ENCODE measurements at regions not wholly inside any gene's neighbourhood (a gene's known extent, or its start where the extent isn't known, plus 50 kb on each side); places are given as distances from the start of the nearest gene placed in this dataset.
"Not testable (repeated sequence)": the region's sequence is repeated elsewhere in the genome, so short reads cannot be mapped to it uniquely, and the experiment has no call there.

DNA sequence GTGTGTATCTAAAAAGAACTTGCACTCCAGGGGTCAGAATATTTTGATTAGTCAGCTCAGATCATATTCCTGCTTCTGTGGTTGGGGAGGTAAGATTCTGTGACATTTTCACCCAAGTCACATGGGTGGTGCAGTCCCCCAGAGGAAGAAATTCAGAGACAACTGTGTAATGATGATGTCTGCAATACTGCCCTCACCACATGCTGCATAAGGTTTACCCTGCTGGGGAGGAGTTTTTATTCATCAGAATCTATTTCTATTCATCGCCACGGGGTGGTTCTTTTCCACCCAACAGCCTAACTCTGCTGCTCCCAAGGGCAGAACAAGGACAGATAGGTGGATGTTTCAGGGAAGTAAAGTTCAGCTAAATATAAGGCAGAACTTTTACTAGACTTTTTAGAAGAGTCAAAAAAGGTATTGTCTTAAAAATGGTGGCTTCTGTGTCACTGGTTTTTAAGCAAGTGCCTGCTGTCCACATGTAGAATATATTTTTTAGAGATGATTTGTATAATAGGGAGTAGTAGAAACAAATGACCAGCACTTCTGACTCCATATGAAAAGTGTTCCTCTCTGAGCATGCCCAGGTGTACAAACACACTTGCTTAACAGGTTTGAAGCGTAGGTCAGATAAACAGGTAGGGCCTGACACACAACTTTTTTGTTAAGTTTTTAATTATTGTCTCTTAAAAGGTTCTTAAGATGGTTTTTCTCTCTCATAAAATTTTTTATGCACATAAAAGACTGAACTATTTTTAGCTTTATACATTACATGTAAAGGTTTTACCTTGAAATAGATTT lies 352.7 kb downstream of the LRRC70 start:
- DNase-seq (ENCODE audit: low read depth in 2 of 3, low spot score in 2 of 3) = no peak

DNA sequence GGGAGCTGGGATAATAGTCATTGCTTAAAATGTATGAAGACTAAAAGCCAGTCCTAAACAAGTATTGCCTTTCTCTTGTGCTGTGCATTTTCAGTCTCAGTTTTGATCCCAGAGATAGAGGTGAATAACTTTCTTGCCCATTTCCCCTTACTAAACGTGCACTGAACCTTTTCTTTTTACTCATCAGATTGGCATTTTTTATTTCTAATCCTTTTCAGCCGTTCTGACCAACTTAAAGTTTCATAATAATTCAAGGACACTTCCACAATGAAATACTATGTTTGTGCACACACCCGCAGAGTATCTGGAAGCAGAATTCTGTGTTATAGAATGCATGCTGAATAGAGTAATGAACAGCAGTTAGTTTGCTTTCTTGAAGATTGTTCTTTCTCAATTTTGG lies 343.6 kb downstream of the LRRC70 start:
- no peak for DNase-seq (ENCODE audit: low read depth in 2 of 3, low spot score in 2 of 3)

DNA sequence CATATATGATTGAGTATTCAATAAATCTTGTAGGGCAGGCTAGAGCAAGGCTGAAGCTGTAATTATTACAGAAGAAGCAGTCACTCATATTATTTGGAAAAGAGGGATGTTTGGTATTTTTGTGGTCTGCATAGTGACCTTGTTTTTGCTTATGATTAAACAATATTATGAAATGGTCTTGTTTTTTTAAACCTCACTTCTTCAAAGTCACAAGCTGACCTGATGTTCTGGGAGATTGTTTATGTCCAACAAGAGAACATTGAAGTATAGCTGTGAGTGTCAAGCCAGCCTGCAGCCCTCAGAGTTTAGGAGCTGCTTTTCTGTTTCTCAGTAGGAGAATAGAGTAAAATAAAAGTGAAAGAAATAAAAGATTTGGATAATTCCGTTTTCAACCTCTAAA lies 342.2 kb downstream of the LRRC70 start:
- DNase-seq (ENCODE audit: low read depth in 2 of 3, low spot score in 2 of 3) = no peak

DNA sequence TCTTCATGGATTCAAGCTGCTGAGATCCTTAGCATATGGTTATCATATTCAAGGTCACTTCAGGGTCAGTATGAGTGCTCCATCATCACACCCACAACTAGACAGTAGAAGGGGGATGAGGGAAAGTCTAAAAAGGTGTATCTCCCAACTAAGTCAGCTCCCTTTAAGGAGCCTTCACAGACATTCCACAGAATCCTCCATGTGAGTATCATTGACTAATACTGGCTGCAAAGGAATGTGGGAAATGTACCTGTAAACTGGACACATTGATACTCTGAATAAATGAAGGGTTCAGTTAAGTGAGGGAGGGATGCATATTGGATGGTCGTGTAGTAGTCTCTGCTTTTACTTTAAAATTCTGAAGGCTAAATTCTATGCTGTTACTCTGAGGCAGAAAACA lies 330.7 kb downstream of the LRRC70 start:
- no peak for DNase-seq (ENCODE audit: low read depth in 2 of 3, low spot score in 2 of 3)

DNA sequence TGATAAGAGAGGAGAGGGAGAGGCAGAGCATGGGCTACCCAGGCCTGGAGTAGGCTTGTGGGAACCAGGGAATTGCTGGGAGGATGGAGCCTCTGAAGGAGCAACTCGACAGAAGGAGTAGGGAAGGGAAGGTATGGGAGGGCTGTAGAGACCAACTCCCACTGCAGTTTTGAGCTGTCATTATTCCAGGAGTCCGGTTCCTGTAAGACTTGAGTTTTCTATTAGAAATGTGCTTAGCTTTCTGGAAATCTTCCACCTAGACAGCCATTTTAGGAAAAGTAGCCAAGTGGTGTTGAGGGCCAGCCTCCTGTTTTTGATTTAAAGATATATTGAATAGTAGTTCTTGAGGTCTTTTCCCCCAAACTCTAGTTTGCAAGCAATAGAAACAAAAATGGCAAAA lies 323.5 kb downstream of the LRRC70 start:
- no peak for DNase-seq (ENCODE audit: low read depth in 2 of 3, low spot score in 2 of 3)

DNA sequence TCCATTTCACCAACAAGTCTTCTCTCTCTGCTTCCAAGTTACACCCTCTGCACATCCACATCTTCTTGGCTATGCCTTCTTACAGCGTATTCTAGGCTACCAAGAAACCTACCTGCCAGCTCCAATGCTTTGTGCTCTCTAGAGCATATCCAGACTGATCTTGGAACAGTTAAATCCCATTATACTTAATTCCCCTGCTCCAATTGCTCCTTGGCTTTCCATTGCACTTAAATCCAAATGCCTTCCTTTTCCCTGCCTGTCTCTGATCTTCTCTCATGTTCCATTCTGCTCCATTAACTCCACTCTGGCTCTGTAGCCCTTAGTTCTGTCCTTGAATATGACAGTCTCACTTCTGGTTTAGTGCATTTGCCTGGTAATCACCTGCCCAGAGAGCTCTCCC lies 322.4 kb downstream of the LRRC70 start:
- no peak for DNase-seq (ENCODE audit: low read depth in 2 of 3, low spot score in 2 of 3)

DNA sequence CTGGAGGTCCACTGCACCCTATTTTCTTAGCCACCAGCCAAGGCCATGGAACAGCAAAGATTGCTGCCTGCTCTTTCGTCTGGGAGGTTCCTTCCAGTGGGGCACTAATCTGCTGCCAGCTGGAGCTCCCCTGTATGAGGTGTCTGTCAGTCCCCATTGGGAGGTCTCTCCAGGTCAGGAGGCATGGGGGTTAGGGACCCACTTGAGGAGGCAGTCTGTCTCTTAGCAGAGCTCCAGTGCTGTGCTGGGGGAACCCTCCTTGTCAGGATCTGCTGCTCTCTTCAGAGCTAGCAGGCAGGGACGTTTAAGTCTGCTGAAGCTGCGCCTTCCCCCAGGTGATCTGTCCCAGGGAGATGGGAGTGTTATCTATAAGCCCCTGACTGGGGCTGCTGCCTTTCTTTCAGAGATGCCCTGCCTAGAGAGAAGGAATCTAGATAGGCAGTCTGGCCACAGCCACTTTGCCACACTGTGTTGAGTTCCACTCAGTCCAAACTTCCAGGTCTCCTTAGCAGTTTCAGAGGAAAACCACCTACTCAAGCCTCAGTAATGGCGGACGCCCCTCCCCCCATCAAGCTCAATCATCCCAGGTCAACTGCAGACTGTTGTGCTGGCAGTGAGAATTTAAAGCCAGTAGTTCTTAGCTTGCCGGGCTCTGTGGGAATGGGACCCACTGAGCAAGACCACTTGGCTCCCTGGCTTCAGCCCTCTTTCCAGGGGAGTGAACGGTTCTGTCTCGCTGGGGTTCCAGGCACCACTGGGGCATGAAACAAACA lies 317.7 kb downstream of the LRRC70 start:
- no peak for DNase-seq (ENCODE audit: low read depth in 2 of 3, low spot score in 2 of 3)

DNA sequence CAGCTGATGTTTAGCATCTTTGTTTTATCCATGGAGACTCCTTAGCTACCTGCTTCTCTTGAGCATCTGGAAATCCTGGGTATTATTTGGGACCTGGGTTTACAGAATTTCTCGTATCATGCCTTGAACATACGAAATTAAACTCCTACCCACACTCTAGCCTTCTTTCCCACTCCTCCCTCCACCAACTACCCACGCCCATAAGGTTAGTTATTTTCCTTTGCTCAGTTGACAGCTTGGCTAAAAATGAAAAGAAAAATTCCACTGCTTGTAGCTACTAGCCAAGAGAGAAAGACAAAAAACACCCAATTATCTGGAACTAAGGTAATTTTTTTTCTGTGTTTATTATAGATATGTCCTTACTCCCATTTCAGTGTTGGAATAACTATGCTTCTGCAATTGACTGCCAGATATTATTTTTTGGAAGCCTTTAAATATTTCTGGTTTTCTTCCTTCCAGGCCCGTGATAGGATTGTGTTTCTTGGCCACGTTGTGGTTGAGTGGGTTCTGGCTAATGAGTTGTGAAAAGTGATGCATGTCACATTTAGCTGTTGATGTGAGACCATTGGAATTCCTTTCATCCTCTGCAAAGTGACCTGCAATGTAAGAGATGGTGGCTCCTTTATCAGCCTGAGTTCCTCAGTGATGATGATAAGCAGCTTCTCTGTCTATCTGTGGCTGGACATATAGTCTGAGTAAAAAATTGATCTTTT lies 308.1 kb downstream of the LRRC70 start:
- no peak for DNase-seq (ENCODE audit: low read depth in 2 of 3, low spot score in 2 of 3)

DNA sequence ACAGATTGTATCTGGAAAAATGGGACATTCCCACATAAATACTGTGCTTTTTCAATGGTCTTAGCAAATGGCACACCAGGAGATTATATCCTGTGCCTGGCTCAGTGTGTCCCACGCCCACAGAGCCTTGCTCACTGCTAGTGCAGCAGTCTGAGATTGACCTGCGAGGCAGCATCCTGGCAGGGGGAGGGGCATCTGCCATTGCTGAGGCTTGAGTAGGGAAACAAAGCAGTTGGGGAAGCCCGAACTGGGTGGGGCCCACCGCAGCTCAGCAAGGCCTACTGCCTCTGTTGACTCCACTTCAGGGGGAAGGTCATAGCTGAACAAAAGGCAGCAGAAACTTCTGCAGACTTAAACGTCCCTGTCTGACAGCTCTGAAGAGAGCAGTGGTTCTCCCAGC lies 258.7 kb downstream of the LRRC70 start:
- DNase-seq (ENCODE audit: low read depth in 2 of 3, low spot score in 2 of 3) = not testable (repeated sequence)

DNA sequence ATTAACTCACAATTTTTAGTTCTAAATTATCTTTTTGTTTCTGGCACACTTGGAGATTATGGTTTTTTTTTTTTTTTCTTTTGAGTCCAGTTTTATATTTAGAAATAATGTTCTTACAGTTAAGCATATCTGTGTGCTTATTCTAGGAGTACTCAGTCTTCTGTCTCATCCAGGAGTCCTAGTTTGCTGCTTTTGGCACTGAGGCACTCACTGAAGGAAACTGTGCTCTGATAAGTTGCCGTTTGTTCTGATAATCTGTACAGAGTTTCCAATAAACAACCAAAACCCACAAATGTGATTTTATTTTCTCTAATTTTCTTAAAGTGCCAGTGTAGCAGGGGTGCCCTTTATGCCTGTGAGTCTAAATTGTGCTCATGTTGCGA lies 251.0 kb downstream of the LRRC70 start:
- DNase-seq (ENCODE audit: low read depth in 2 of 3, low spot score in 2 of 3) = no peak

DNA sequence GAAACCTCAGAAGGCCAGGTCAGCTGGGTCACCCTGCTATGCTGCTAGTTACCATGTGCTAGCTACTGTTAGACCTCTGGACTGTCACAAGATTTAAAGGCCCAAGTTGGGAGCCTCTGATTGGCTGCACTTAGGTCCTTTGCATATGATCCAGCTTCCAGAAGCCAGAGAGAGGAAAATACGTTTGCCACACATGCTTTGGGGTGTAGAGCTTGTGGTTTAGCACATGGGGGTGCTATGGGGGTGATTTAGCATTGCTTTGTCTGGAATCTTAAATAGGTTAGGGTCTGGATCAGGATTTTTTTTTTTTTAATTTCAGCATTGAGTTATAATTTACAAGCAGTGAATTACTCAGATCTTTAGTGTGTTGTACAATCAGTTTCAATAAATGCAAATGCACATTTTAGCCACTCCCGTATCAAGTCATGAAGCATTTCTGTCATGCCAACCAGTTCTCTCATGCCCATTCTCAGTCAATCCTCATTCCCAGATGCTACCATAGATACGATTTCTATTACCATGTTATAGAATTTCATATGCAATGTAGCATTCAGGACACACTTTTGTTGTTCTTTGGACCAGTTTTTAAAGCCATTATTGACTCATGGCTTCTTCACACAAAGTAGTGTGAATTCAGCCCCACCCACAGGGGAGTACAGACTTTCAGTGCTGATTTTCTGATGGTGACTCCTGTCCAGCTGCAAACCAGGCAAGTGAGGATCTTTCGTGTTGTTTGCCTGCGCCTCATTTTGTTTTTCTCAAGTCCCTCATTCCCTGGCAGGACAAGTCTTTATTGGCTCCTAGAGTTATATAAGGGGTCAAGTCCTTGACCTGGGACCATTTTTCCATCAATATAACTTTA lies 250.4 kb downstream of the LRRC70 start:
- DNase-seq (ENCODE audit: low read depth in 2 of 3, low spot score in 2 of 3) = no peak

DNA sequence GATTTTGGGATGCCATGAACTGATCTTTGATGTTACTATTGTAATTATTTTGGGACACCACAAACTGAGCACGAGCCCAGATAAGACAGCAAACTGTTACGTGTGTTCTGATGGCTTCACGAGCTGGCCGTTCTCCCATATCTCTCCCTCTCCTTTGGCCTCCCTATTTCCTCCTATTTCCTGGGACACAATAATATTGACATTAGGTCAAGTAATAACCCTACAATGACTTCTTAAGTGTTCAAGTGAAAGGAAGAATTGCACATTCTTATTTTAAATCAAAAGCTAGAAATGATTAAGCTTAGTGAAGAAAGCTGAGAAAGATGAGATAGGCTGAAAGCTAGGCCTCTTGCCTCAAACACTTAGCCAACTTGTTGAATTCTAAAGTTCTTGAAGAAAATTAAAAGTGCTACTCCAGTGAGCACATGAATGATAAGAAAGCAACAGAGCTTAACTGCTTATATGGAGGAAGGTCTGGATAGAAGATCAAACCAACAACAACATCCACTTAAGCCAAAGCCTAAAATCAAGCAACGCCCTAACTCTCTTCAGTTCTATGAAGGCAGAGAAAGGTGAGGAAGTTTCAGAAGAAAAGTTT lies 247.1 kb downstream of the LRRC70 start:
- no peak for DNase-seq (ENCODE audit: low read depth in 2 of 3, low spot score in 2 of 3)

DNA sequence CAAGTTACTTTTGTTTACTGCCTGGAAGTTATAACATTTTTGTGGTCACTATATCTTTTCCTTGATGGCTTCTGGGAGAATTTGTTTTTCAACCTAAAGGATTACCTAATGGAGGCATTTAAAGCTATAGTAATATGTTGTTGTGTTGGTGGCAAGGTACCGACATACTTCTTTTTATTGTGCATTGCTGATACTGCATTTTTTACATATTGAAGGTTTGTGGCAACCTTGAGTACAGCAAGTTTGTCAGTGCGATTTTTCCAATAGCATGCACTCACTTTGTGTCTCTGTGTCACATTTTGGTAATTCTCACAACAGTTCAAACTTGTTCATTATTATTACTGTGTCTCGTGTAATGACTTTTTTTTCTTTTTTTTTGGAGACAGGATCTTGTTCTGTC lies 246.3 kb downstream of the LRRC70 start:
- DNase-seq (ENCODE audit: low read depth in 2 of 3, low spot score in 2 of 3) = no peak

DNA sequence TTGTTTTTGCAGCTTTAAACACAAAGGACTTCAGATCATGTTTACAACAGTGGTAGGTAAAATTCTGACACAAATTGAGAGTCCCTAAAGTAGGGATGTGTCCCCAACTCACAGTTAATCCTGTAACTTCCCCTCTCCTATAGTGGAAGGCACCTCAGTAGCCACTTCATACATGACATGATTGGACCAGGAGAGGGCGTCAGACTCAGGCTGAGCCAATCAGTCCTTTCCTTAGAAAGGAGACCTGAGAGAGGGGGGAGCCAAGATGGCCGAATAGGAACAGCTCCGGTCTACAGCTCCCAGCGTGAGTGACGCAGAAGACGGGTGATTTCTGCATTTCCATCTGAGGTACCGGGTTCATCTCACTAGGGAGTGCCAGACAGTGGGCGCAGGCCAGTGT lies 238.4 kb downstream of the LRRC70 start:
- DNase-seq (ENCODE audit: low read depth in 2 of 3, low spot score in 2 of 3) = not testable (repeated sequence)

DNA sequence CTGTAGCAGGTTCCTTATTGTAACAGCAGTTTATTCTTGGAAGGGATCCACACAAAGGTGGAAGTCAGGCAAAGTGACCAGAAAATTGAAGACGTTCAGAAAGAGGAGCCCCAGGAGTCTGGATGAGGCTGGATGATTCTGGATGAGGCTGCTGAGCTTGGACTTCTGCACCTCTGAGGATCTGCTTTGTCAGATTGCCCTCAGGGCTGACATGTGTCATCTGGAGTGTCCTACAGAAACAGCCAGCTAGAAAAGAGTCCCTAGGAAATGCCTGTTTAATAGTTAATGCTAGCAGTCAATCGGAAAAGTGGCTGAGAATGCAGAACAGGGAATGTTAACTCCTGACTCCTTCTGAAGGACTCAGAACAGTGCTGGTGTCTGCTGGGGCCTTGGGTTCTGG lies 236.4 kb downstream of the LRRC70 start:
- no peak for DNase-seq (ENCODE audit: low read depth in 2 of 3, low spot score in 2 of 3)

DNA sequence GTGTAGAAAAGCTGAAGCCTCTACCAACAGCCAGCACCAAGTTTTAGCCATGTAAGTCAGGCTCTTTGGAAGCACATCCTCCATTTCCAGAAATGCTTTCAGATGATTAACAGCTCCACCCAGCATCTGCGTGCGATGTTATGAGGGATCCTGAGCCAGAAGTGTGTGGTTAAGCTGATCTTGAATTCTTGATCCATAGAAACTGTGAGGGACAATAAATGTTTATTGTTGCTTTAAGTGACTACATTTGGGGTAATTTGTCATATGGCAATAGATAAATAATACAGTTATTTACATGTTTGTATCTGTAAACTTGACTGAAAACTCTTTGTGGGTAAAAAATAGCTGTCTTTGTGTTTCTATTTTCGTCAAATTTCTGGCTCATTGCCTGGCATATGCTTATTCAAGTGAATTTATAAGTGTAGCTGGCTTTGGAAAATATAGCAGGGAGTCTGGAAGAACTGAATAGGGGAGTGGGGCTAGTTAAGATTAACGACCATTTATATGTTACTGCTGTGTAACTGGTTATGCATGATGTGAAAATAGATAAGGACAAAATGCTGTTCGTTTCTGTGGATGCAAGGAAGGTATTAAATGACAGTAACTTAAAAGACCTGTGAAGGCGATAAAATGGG lies 234.1 kb downstream of the LRRC70 start:
- no peak for DNase-seq (ENCODE audit: low read depth in 2 of 3, low spot score in 2 of 3)

DNA sequence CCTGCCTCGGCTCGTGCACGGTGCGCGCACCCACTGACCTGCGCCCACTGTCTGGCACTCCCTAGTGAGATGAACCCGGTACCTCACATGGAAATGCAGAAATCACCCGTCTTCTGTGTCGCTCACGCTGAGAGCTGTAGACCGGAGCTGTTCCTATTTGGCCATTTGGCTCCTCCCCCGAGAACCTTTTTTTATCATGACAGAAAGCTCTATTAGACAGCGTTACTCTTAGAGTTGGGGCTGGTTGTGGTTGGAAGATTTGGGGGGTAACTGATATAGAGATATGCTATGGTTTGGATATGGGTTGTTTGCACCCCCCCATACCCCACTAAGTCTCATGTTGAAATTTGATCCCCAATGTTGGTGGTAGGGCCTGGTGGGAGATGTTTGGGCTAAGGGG lies 226.2 kb downstream of the LRRC70 start:
- not testable (repeated sequence) for DNase-seq (ENCODE audit: low read depth in 2 of 3, low spot score in 2 of 3)

DNA sequence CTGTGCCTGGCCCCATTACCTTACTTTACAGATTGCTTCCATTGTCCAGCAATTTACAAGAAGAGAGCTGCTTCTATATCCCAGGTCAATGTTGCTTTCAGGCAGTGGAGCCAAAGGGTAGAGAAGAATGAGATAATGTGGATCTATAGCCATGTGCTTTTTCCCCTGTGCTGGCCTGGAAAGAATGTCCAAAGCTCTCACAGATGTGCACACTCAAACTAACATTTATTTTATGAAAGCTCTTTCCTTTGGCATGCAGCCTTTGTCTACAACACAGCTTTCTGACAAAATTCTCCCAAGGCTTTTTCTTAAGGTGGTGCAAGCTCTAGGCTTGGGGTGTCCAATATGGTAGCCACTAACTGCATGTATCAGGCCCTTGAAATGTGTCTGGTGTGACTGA lies 217.3 kb downstream of the LRRC70 start:
- DNase-seq (ENCODE audit: low read depth in 2 of 3, low spot score in 2 of 3) = no peak

DNA sequence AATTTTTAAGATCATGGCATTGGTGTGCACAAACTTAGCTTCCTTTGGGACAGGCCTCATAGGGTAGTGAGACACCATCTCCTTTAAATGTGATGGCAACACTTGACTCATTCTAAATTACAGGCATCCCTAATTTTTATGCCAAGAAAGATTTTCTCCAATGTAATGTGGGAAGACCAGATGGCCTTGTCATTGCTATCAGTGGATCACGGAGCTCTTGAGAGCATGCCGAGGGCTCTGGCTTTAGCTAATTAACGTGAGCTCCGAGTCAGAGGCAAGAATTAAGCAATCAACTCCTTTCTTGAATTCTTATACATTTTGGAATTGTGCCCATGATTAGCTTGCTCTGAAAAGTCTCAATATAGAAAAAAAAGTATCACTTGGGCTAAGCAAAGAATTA lies 215.8 kb downstream of the LRRC70 start:
- DNase-seq (ENCODE audit: low read depth in 2 of 3, low spot score in 2 of 3) = no peak

DNA sequence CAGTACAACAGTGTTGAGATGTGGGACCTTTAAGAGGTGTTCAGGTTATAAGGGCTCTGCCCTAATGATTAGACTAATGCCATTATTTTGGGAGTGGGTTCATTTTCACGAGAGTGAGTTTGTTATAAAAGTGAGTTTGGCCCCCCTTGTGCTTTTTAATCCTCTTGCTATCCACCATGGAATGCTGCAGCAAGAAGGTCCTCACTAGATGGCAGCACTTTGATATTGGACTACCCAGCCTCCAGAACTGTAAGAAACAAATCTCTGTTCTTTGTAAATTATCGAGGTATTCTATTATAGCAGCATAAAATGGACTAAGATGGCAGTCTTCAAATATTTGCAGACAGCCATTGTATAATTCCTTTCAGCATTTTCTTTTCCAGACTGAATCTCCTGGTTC lies 212.4 kb downstream of the LRRC70 start:
- DNase-seq (ENCODE audit: low read depth in 2 of 3, low spot score in 2 of 3) = no peak
